SW 1271 (cell line): ENCODE measurements at regions not wholly inside any gene's neighbourhood (a gene's known extent, or its start where the extent isn't known, plus 50 kb on each side); places are given as distances from the start of the nearest gene placed in this dataset.
A peak's percentile ranks its signal among the peaks of the same experiment; 100 is the strongest.

Experiments used
- DNase-seq, 2 experiments: peaks; one replicate each; lab custom pipeline; 2025; lab: John Stamatoyannopoulos, UW

GRCh38 chr14:26128931-26129671, 468.7 kb downstream of the NOVA1 start:
- peak in 1 of 2 experiments; percentile 16 for DNase-seq

GRCh38 chr14:26124896-26125438, 472.9 kb downstream of the NOVA1 start:
- DNase-seq, result no peak

GRCh38 chr14:26123459-26123858, 474.4 kb downstream of the NOVA1 start:
- DNase-seq, result no peak

GRCh38 chr14:26121181-26121580, 476.7 kb downstream of the NOVA1 start:
- DNase-seq, result no peak

- DNase-seq, result no peak
Measured at GRCh38 chr14:26113911-26114640, 483.8 kb downstream of the NOVA1 start.

- DNase-seq, result no peak
Measured at GRCh38 chr14:26104717-26105116, 493.1 kb downstream of the NOVA1 start.

GRCh38 chr14:26097852-26098251, 500.0 kb downstream of the NOVA1 start:
- no peak for DNase-seq

- DNase-seq, result no peak
Measured at GRCh38 chr14:26088275-26088674, 509.6 kb downstream of the NOVA1 start.

- DNase-seq, result no peak
Measured at GRCh38 chr14:26081043-26081442, 516.8 kb downstream of the NOVA1 start.

- DNase-seq, result no peak
Measured at GRCh38 chr14:26078561-26078960, 519.3 kb downstream of the NOVA1 start.

- no peak for DNase-seq
Measured at GRCh38 chr14:26074892-26075291, 522.9 kb downstream of the NOVA1 start.

- no peak for DNase-seq
Measured at GRCh38 chr14:26070443-26070842, 527.4 kb downstream of the NOVA1 start.

- DNase-seq, result peak in 1 of 2 experiments; percentile 5
Measured at GRCh38 chr14:26067786-26068459, 529.9 kb downstream of the NOVA1 start.

GRCh38 chr14:26067341-26067740, 530.5 kb downstream of the NOVA1 start:
- no peak for DNase-seq

- no peak for DNase-seq
Measured at GRCh38 chr14:26056036-26056616, 541.7 kb downstream of the NOVA1 start.

GRCh38 chr14:26032348-26032747, 565.5 kb downstream of the NOVA1 start:
- DNase-seq, result no peak

GRCh38 chr14:26026384-26026783, 571.4 kb downstream of the NOVA1 start:
- no peak for DNase-seq

GRCh38 chr14:26023967-26024366, 573.9 kb downstream of the NOVA1 start:
- no peak for DNase-seq

GRCh38 chr14:26021759-26022158, 576.1 kb downstream of the NOVA1 start:
- no peak for DNase-seq

GRCh38 chr14:26017270-26017669, 580.6 kb downstream of the NOVA1 start:
- no peak for DNase-seq

GRCh38 chr14:26008290-26008689, 589.5 kb downstream of the NOVA1 start:
- peak in 1 of 2 experiments; percentile 7 for DNase-seq

GRCh38 chr14:26004342-26004741, 593.5 kb downstream of the NOVA1 start:
- no peak for DNase-seq
